Loucy (cell line): ENCODE measurements at regions not wholly inside any gene's neighbourhood (a gene's known extent, or its start where the extent isn't known, plus 50 kb on each side); places are given as distances from the start of the nearest gene placed in this dataset.

Source experiments
- H2AFZ ChIP-seq: fragments of 200-600 bp; sonication (generic); 2 replicates; pipeline ENCODE4 v1.6.0; 2016; ENCODE audit warnings: antibody characterized with exemption, mild to moderate bottlenecking, low read length, moderate library complexity
- H3F3A ChIP-seq: fragments of 200-600 bp; 2 replicates; pipeline ENCODE4 v1.6.0; 2016; ENCODE audit warnings: antibody characterized with exemption, low read depth, mild to moderate bottlenecking
- H3K27me3 ChIP-seq: fragments of 200-600 bp; sonication (generic); 2 replicates; pipeline ENCODE4 v1.6.1; 2014; ENCODE audit warnings: low read length, mild to moderate bottlenecking; ENCODE audit not compliant: insufficient read depth, poor library complexity, severe bottlenecking
- H3K36me3 ChIP-seq: fragments of 200-600 bp; sonication (generic); 2 replicates; pipeline ENCODE4 v1.6.1; 2016; ENCODE audit warnings: low read length; ENCODE audit not compliant: insufficient read depth
- H3K4me1 ChIP-seq: fragments of 200-600 bp; sonication (generic); 2 replicates; pipeline ENCODE4 v1.5.1; 2014; ENCODE audit warnings: low read length, mild to moderate bottlenecking; ENCODE audit not compliant: insufficient read depth, poor library complexity, severe bottlenecking
- H3K4me2 ChIP-seq: fragments of 200-600 bp; sonication (generic); 2 replicates; pipeline ENCODE4 v1.6.0; 2014; ENCODE audit warnings: antibody characterized with exemption, low read length, low read depth, mild to moderate bottlenecking; ENCODE audit not compliant: poor library complexity, severe bottlenecking
- H3K4me3 ChIP-seq: fragments of 200-600 bp; sonication (generic); 2 replicates; pipeline ENCODE4 v1.5.1; 2014; ENCODE audit warnings: low read length, mild to moderate bottlenecking, mixed read lengths; ENCODE audit not compliant: poor library complexity, severe bottlenecking
- H3K79me2 ChIP-seq: fragments of 200-600 bp; sonication (generic); 2 replicates; pipeline ENCODE4 v1.6.1; 2014; ENCODE audit warnings: low read length; ENCODE audit not compliant: insufficient read depth
- H3K9ac ChIP-seq: fragments of 200-600 bp; sonication (generic); 2 replicates; pipeline ENCODE4 v1.6.0; 2014; ENCODE audit warnings: mild to moderate bottlenecking, low read depth, low read length, moderate library complexity; ENCODE audit not compliant: poor library complexity, severe bottlenecking
- H3K9me2 ChIP-seq: fragments of 200-600 bp; sonication (generic); replicated peaks from 2 replicates; pipeline ENCODE4 v1.6.1; 2016; ENCODE audit warnings: low read depth, low read length, mixed read lengths
- H3K9me3 ChIP-seq: fragments of 200-600 bp; sonication (generic); 2 replicates; pipeline ENCODE4 v1.6.1; 2014; ENCODE audit warnings: mild to moderate bottlenecking, antibody characterized with exemption, low read length, low read depth; ENCODE audit not compliant: insufficient read depth
- H4K20me1 ChIP-seq: fragments of 200-600 bp; sonication (generic); 2 replicates; pipeline ENCODE4 v1.6.0; 2014; ENCODE audit warnings: antibody characterized with exemption, low read length, mild to moderate bottlenecking; ENCODE audit not compliant: insufficient read depth, poor library complexity, severe bottlenecking
- EZH2phosphoT487 ChIP-seq: fragments of 200-600 bp; IDR thresholded peaks from 2 replicates; pipeline ENCODE4 v1.6.1; 2018; ENCODE audit warnings: antibody characterized with exemption, mild to moderate bottlenecking, moderate library complexity, borderline replicate concordance
- TF ChIP-seq, protein P1 (sequence below): fragments of 200-600 bp; sonication (generic); conservative IDR thresholded peaks from 2 replicates; pipeline ENCODE4 v1.5.1; 2014; ENCODE audit warnings: mild to moderate bottlenecking, antibody characterized with exemption, low read length

DNA sequence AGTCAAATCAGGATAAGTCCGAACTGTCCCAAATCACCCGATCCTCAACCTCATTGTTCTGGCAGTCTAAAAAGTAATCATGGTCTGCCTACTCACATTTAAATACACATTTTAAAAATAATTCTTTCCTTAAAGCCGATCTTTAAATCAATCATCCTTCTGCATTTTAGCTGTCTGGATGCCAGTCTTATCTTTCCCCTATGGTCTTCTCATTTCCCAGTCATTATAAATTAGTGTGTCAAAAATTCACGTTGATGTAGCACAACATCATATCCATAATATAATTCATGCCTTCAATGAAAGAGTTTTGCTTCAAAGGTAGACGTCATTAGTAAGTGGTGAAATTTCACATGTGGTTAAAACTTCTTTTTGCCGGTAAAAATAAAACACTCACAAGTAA, 108.1 kb upstream of the FRG1 start:
- TF ChIP-seq, protein P1, sequence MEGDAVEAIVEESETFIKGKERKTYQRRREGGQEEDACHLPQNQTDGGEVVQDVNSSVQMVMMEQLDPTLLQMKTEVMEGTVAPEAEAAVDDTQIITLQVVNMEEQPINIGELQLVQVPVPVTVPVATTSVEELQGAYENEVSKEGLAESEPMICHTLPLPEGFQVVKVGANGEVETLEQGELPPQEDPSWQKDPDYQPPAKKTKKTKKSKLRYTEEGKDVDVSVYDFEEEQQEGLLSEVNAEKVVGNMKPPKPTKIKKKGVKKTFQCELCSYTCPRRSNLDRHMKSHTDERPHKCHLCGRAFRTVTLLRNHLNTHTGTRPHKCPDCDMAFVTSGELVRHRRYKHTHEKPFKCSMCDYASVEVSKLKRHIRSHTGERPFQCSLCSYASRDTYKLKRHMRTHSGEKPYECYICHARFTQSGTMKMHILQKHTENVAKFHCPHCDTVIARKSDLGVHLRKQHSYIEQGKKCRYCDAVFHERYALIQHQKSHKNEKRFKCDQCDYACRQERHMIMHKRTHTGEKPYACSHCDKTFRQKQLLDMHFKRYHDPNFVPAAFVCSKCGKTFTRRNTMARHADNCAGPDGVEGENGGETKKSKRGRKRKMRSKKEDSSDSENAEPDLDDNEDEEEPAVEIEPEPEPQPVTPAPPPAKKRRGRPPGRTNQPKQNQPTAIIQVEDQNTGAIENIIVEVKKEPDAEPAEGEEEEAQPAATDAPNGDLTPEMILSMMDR: no peak
- Histone ChIP-seq H3K9ac (no peak overlapping the region), H3K27me3 (no peaks in the 10 kb centered on the region)

DNA sequence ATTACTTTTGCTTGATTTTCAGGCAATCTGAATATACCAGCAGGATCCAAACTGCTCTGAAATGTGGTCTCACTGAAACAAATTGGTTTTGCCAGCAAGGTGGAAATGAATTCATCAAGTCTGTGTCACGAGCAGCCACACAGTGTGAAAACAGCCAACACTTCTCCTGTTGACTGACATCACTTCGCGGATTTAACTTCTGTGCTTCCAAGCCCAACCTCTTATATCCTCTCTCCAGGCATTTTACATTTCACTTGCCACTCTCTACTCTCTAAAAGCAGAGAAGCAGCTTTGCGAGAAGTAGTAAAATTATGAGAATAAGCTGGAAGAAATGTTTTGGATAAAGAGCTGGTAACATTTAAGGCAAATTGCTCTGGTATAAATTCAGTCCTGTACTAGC, 106.1 kb upstream of the FRG1 start:
- peaks cover 11% of the 10 kb centered on the region; the same call in 1 of the 2 replicates for H3K9me3 ChIP-seq

More for the DNA sequence above, 108.1 kb upstream of the FRG1 start:
- Histone ChIP-seq H3K79me2 (no peaks in the 10 kb centered on the region), H2AFZ (no peak overlapping the region), H3K36me3 (no peaks in the 10 kb centered on the region), H3F3A (no peaks in the 10 kb centered on the region), H3K4me3 (no peak overlapping the region), H3K4me2 (no peak overlapping the region), H3K4me1 (no peaks in the 10 kb centered on the region), H4K20me1 (no peaks in the 10 kb centered on the region), H3K9me2 (no peaks in the 10 kb centered on the region), H3K9me3 (peaks cover 16% of the 10 kb centered on the region; the same call in 1 of the 2 replicates)

DNA sequence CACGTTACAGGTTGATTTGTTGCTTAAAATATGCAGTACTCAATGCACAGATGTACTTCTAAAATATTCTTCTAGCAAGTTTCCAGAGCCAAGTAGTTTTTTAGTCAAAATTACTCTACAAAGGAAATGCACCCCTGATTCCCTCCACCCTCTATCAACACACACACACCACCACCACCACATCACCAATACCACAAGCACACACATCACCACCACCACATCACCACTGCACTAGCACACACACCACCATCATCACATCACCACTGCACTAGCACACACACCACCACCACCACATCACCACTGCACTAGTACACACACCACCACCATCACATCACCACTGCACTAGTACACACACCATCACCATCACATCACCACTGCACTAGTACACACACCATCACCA, 105.2 kb upstream of the FRG1 start:
- Histone ChIP-seq H4K20me1 (no peaks in the 10 kb centered on the region), H3K9ac (no peak overlapping the region), H3K4me1 (no peaks in the 10 kb centered on the region), H3K4me3 (no peak overlapping the region), H3K9me3 (peaks cover 8% of the 10 kb centered on the region; the same call in 1 of the 2 replicates), H3K79me2 (no peaks in the 10 kb centered on the region), H3K36me3 (no peaks in the 10 kb centered on the region), H3K9me2 (no peaks in the 10 kb centered on the region), H3F3A (no peaks in the 10 kb centered on the region), H3K27me3 (no peaks in the 10 kb centered on the region), H3K4me2 (no peak overlapping the region), H2AFZ (no peak overlapping the region)
- no peak for TF ChIP-seq EZH2phosphoT487
- TF ChIP-seq, protein P1: no peak

More for the DNA sequence above, 106.1 kb upstream of the FRG1 start:
- no peak for TF ChIP-seq EZH2phosphoT487
- TF ChIP-seq, protein P1: no peak
- no peaks in the 10 kb centered on the region for H4K20me1 ChIP-seq
- no peaks in the 10 kb centered on the region for H3F3A ChIP-seq
- H3K4me2 ChIP-seq: no peak overlapping the region
- H3K36me3 ChIP-seq: no peaks in the 10 kb centered on the region
- H3K4me3 ChIP-seq: no peak overlapping the region
- H3K79me2 ChIP-seq: no peaks in the 10 kb centered on the region
- no peak overlapping the region for H2AFZ ChIP-seq
- H3K27me3 ChIP-seq: no peaks in the 10 kb centered on the region
- H3K9ac ChIP-seq: no peak overlapping the region
- no peaks in the 10 kb centered on the region for H3K9me2 ChIP-seq
- H3K4me1 ChIP-seq: no peaks in the 10 kb centered on the region
